ENCODE measurements at regions not wholly inside any gene's neighbourhood (a gene's known extent, or its start where the extent isn't known, plus 50 kb on each side); places are given as distances from the start of the nearest gene placed in this dataset.
"Not testable (repeated sequence)": the region's sequence is repeated elsewhere in the genome, so short reads cannot be mapped to it uniquely, and the experiment has no call there.

DNA sequence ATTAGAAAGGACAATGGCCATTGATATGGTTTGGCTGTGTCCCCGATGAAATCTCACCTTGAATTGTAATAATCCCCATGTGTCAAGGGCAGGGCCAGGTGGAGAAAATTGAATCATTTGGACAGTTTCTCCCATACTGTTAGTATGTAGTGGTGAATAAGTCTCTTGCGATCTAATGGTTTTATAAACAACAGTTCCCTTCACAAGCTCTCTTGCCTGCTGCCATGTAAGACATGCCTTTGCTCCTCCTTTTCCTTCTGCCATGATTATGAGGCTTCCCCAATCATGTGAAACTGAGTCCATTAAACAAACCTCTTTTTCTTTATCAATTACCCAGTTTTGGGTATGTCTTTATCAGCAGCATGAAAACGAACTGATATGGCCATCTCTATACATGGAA is 302.7 kb downstream of the SFMBT2 start:
- DNase-seq: no peak

DNA sequence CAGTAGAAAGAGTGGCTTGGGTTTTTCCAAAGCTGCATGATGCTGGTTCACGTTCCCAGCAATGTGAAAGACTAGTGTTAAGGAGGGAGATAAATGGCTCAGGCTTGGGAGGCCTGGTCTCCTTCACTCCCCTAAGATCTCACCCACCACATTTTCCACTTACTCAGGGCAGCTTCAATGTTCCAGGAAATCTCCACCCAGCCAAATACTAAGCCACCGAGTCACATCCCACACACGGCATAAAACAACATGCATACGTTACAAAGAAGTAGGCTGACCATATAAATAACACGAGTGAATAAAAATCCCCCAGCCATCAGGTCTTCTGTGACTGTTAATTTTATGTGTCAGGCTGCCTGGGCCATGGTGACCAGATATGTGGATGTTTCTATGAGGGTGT is 303.5 kb downstream of the SFMBT2 start:
- DNase-seq: no peak

DNA sequence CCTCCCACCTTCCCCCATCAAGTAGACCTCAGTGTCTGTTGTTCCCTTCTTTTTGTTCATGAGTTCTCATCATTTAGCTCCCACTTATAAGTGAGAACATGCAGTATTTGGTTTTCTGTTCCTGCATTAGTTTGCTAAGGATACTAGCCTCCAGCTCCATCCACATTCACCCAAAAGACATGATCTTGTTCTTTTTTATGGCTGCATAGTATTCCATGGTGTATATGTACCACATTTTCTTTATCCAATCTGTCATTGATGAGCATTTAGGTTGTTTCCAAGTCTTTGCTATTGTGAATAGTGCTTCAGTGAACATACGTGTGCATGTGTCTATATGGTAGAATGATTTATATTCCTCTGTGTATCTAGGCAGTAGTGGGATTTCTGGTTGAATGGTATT is 306.5 kb downstream of the SFMBT2 start:
- DNase-seq: not testable (repeated sequence)

DNA sequence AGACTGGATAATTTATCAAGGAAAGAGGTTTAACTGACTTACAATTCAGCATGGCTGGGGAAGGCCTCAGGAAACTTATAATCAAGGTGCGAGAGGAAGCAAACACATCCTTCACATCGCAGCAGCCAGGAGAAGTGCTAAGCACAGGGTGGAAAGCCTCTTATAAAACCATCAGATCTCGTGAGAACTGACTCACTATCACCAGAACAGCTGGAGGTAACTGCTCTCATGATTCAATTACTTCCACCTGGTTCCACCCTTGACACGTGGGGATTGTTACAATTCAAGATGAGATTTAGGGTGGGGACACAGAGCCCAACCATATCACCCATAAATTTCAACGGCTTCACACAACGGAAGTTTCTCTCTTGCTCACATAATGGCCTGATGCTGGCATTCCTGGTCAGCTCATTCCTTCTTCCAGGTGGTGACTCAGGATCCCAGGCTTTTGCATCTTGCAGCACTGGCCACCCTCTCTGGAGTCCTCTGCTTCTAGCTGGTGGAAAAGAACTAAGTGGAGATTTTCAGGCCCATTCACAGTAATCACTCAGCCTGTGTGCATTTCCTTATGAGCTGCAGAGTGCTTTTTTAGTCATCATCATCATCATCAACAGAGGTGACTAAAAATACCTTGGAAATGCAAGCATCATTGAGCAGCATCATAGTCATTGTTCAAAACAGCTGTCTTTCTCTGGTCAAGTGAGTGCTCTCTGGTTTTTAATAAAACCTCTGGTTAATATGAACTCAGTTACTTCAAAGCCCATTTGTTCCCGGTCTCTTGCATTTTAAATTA is 308.1 kb downstream of the SFMBT2 start:
- DNase-seq: no peak

DNA sequence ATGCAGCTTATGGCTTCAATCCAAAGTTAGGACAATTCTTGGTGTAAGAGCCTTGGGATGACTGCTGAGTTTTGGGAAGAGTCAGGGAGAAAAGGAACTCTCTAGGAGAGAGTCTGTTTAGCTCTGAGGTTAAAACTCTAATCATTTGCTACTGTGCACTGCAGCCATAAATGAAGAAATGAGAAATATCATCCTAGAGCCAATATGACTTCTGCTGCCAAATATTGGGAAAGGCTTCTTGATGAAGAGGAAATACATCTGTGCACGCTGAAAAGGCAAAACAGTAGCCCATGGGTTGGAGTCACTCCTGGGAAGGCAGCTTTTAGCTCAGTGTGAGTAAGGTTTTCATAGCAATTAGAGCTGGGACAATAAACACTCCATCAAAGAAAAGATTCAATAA is 308.8 kb downstream of the SFMBT2 start:
- no peak for DNase-seq

DNA sequence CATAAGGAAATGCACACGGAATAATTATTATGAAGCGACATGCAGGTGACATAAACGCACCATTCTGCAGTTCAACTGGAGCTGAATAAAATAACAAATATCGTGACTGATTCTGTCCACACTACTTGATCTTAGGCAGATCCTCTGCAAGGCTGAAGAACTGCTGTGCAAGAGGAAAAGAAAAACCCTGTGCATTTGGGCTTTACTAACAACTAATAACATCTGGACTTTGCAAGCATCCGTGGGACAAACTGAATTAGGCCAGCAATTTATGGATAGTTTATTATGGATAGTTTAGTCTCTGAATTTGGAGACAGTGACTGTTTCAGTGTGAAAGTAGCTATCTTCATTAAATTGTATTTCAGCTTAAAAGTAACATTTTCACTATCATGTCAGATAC is 309.4 kb downstream of the SFMBT2 start:
- no peak for DNase-seq

DNA sequence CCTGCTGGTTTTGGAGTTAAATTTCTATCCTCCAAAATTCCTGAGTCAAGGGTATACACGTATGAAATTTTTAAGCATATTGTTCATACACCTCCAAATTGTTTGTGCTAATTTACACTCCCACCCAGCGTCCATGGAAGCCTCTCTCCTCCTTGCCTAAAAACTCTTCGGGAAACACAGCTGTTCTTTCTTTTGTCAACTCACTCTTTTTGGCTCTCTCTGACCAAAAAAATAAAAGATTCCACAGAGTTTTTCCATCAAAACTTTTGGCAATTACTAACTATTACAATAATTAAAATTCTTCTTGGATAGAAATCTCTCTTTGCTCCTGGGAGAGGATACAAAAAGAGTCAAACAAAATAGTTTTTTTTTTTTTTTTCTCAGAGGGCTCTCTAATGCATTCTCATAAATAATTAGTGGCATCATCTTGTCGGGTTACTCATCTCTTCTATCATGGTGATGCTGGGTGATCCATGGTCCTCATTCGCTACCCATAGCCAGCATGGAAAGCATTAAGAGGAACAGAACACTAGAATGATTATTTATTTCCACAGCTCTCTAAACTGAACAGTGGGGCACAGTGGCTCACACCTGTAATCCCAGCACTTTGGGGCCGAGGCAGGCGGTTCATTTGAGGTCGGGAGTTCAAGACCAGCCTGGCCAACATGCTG is 310.7 kb downstream of the SFMBT2 start:
- no peak for DNase-seq

DNA sequence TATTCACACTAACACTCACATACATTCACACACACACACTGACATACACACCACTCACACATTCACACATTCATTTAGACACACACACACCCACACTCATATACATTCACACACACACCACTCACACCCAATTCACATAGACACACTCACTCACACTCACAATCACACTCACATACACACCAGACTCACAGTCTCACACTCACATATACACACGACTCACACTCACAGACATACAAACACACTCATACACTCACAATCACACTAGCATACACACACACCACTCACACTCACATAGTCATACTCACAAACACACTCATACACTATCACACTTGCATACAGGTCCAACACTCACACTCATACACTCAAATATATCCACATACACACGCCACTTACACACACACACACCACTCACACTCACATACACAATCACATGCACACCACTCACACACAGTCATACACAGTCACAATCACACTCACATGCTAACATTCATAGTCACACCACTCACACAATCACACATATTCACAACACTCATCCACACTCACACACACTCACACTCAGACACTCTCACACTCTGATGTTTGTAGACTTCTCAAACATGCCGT is 312.6 kb downstream of the SFMBT2 start:
- DNase-seq: no peak

DNA sequence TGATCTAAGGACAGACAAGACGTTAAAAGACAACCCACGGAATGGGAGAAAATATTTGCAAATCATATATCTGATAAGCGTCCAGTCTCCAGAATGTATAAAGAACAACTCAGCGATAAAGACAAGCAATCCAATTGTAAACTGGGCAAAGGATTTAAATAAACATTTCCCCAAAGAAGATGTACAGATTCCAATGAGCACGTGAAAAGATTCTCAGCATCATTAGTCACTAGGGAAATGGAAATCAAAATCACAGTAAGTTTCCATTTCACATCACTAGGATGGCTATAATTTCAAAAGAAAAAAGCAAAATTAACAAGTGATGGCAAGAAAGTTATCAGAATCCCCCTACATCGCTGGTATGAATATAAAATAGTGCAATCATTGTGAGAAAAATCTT is 316.1 kb downstream of the SFMBT2 start:
- DNase-seq: no peak

DNA sequence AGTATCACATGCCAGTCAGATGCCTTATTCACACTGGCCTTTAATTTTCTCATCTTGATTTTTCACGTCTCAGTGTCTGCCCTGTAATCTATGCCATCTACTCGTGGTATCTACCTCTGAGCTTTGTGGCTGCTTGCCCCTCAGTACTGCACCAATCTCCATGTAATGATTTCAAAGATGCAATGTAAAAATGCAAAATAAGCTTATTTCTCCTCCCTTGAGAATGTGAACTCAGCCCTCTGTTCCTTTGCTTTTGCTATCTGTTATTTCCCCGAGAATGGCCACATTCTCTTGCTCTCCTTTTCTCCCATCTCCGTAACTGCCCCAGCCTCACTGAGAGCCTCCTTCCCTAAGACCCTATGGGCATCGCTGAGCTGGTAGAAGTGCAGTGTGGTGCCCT is 317.5 kb downstream of the SFMBT2 start:
- no peak for DNase-seq

DNA sequence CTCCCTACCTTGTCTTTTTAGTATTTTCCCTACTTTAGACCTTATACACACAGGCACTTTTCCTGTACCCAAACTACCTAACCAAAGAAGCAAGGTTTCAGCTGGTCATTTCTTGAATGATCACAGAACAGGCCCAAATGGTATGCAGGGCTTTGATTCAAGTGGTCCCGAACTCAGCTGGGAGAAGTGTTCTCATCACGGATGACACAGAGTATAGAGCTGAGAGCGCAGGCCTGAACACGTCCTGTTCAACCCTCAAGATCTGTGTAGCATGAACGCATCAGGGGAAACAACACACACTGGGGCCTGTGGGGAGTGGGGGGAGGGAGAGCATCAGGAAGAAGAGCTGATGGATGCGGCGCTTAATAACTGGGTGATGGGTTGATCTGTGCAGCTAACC is 318.2 kb downstream of the SFMBT2 start:
- no peak for DNase-seq

DNA sequence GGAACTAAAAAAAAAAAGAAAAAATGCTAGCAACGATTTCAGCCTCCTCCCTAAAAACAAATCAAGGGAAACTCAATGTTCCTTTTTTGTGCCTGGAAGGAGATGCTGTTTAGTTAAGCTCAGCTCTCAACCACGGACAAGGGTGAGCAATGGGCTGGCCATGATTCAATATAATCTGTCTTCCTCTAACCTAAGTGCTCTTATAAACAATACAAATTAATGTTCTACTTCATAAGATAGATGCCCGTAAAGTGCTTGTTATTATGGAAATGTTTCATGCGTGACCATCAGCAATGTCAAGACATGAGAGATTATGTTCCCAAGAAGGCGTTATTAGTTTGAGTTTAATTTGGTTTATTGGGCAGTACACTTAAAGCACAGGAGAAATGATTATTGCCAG is 320.3 kb downstream of the SFMBT2 start:
- DNase-seq: no peak

DNA sequence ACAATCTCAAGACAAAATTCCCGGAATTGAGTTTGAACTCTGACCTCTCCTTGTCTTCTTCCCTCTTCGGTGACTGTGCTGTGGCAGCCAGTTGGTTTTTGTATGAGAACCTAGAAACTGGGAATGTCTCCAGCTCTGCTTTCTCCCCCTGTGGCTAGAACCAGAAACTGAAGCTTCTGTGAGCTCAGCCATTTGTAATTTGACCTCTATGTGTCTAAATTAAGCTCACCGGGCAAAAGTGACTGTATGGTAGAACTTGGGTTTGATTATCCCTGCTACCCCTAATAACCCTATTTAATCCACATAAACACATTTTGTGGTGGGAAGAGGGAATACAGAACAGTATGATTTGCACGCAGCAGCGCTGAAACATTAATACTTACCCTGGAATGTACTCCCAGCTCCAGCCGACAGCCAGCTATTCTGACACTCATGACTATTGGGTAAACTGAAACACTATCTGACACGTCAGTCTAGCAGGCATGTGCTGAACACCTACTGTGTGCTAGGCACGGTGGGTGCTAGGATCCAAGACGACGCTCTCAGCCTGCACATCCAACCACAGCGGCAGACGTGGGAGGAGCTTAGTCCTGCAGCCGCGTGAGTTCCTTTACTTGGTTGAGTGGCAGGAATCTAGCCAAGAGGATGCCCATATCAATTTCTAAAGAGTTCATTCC is 324.8 kb downstream of the SFMBT2 start:
- no peak for DNase-seq

DNA sequence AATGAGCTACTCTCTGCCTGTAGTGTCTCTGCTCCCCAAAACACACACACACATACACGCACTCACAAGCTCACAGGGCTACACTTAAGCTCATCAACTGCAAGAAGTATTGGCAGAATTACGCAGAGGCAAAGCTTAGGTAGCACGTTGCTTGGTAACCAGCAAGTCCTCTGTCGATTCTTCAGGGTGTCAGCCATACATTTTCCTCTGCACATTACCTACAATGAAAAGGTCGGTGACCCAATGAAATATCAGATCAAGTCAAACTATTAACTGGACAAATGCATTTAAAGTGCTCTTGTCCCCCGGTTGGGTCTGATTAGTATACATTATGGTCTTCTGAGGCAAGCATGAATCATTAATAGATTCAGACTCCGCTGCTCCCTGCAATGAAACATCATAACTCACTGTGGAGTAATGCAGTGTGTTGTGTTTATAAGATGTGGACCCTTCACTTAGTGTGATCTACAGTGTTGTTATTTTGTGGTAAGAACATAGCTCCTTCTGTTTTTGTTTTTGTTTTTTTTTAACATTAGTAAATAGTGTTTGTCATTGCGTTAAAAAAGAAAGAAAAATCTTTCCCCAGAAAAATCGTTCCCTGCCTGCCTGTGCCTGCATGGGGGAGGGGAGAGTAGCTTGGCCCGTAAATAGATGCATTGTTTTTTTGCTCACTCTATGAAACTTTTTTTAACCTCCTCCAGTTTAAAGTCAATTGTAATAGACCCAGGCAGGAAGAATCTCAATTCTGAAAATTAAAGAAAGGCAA is 325.5 kb downstream of the SFMBT2 start:
- no peak for DNase-seq

DNA sequence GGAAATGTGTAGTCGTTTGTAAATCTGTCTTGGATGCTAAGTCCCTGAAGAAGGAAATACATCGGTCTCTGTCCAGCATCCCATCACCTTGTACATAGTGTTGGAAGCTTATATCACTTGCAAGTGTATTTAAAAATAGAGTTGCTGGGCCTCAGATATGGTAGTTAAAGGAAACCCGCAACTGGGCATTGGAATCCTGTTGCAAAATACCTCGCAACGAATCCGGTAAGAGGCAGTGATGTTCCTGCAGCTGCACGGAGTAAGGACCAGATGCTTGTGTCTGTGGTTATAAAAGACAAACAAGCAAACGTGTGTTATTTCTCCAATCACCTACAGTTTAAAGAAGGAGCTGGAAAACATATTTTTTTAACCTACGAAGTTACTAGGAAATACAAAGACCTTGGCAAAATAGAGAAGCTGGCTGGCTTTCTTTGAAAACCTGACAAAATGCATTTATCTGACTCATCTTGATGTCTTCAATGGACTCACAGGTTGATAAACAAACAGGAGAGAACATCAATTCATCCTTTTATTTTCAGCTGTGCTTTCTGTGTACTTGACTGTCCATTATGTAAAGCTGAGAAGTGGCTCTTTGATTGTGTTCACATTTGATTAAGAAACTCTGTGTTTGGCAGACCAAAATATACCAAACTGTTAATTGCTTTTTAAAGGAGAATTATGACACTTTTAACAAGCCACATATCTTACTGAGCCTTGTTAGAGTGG is 326.4 kb downstream of the SFMBT2 start:
- no peak for DNase-seq

DNA sequence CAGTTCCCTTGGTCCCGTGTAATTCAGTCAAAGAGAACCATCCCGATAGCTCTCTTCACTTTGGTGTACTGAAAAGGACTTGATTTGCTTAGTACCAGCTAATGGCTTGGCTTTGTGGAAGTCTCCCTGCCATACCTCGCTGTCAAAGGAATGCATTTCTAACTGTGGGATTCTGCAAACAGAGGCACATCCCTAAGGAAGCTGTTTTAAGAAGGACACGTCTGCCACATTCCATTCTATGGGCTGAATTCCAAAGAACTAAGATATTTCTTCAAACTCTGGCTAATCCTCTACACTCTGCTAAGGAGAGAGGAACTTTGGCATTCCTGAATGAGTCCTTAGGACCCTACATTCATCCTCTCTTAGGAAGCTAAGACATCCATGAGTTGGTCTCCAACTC is 327.9 kb downstream of the SFMBT2 start:
- DNase-seq: no peak

DNA sequence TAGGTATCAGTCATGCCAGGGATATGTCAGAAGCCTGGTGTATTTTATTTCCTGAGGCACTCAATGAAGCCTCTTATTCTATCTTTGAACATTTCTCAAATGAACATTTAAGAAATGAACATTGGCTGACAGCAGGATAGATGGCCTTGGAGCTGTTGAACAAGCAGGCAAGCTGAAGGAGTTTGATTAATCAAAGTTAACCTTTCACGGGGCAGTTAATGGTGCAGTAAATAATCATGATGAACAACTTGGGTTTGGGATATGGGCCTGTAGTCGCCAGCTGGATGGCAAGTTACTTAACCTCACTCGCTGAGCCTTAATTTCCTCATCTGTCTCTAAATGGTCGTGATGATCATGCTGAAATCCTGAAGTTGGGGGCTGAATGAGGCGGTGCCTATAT is 333.0 kb downstream of the SFMBT2 start:
- DNase-seq: no peak

DNA sequence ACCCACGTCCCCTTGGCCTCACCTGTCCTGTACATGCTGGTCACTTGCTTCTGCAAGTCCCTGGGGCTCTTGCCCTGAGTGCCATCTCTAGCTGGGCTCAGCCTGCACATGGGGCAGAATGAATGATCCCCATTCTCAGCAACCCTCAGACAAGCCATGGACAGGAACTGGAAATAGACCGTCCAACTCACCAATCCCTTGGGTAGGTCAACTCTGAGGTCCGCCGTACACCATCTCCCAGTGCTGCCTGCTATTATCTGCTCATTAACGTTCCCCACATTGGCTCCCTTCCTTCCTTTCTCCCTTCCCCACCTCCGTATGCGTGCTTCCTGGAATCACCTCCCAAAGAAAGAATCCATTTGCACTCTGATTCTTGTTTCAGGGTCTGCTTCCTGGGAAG is 335.0 kb downstream of the SFMBT2 start:
- no peak for DNase-seq

DNA sequence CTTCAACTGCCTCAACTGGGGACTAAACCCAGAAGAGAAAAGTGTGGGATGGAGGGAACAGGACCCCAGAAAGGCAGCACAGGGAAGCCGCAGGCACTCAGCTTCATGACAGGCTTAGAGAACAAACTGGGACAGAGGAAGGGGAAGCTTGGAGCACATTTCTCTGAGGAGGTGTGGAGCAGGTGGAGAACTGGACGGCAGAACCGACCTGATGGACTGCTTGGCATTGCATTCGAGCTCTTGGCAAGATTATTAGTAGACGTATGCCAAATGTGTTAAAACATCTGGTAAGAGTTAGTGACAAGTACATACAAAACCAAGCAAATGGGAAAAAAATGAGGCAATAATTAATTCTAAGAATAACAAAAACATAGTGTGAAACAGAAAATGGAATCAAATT is 335.7 kb downstream of the SFMBT2 start:
- DNase-seq: no peak

DNA sequence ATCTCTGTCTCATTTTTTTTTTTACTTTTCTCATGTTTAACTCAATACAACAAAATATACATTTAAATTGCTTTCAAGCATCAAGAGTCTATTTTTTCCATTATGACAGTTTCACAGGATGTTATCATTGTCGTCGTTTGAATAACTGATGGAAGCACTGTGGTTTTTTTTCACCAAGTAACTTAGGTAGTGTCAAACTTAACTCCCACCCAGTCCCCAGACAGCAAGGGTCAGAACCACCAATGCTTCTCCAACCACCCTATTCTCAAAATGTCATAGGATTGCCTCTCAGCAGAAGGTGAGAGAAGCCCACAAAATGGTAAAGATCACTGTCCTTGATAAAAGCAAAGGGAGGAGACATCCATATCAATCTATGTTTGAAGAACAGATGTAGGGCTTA is 339.4 kb downstream of the SFMBT2 start:
- no peak for DNase-seq

DNA sequence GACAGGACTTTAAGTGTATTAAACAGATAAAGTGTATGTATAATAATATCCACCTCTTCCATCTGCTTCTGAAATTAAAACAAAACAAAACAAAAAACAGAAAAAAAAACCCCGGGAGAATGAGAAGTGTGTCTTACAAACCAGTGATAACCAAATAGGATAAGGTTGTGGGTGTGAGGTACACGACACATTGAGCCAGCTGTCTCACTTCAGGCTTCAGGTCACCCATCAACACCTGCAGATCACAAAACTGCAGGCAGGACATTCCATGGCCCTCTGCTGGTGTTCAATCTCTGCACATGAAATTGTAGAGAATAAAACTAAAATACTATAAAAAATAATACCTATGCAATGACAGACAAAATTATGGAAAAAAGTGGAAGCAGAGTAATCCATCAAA is 339.9 kb downstream of the SFMBT2 start:
- DNase-seq: no peak

DNA sequence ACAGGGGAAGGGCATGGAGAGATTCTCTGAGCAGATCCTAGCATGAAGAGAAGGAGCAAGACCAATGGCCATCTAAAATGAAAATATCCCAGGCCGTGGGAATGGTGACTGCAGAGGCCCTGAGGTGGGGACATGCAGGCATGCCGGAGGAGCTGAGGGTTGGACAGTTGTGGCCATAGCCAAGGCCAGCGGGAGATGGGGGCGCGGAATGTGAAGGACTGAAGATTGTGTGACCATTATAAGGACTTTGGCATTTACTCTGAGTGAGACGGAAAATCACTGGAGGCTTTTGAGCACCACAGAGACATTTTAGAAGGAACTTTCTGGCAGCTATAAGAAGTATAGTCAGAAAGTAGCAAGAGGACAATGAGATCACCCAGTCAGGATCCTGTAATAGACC is 341.1 kb downstream of the SFMBT2 start:
- no peak for DNase-seq

Data from SW 1271 (cell line).